Gastrocnemius medialis (tissue), 4 donors: ENCODE measurements at regions not wholly inside any gene's neighbourhood (a gene's known extent, or its start where the extent isn't known, plus 50 kb on each side); places are given as distances from the start of the nearest gene placed in this dataset.

ENCODE experiments used
- ATAC-seq, 2 donors: fragments of 150-250 bp; one replicate each; pipeline ENCODE4 v1.9.1; 2016
- DNase-seq, 2 donors: peaks; one replicate each; pipeline ENCODE4 v3.0.0-alpha.2; 2019
- H3K27ac ChIP-seq, 4 donors: fragments of 200-600 bp; sonication (generic); 1 replicate in 1 of 4; 2 replicates in 3 of 4; pipeline ENCODE4 v1.5.1; 2016 to 2018; ENCODE audit warnings: mild to moderate bottlenecking in 2 of 4, moderate library complexity in 1 of 4
- H3K27me3 ChIP-seq, 3 donors: fragments of 200-600 bp; sonication (generic) in 2 of 3; 1 replicate in 1 of 3; 2 replicates in 2 of 3; pipeline versions ENCODE4 v1.5.1 to v1.6.0; 2016 to 2019; ENCODE audit warnings: mild to moderate bottlenecking in 1 of 3, moderate library complexity in 1 of 3
- H3K36me3 ChIP-seq, 2 donors: fragments of 200-600 bp; sonication (generic) in 1 of 2; one replicate each; pipeline ENCODE4 v1.5.1; 2017 to 2018
- H3K4me1 ChIP-seq, 2 donors: fragments of 200-600 bp; sonication (generic) in 1 of 2; one replicate each; pipeline ENCODE4 v1.5.1; 2016 to 2017; ENCODE audit warnings: mild to moderate bottlenecking in 2 of 2
- H3K4me3 ChIP-seq, 4 donors: fragments of 200-600 bp; sonication (generic) in 3 of 4; 1 replicate in 1 of 4; 2 replicates in 3 of 4; pipeline ENCODE4 v1.5.1; 2016 to 2019; ENCODE audit warnings: mild to moderate bottlenecking in 2 of 4
- H3K9me3 ChIP-seq, 3 donors: fragments of 200-600 bp; sonication (generic) in 2 of 3; 1 replicate in 1 of 3; 2 replicates in 2 of 3; pipeline ENCODE4 v1.5.1; 2016 to 2019
- CTCF ChIP-seq, 5 experiments: fragments of 450-650 bp in 3 of 5; fragments of 200-600 bp in 2 of 5; sonication (generic) in 2 of 5; IDR thresholded peaks in 4 of 5; conservative IDR thresholded peaks in 1 of 5; 1 replicate in 4 of 5; 2 replicates in 1 of 5; pipeline ENCODE4 v1.5.1; 2016 to 2019; ENCODE audit warnings: antibody characterized with exemption in 5 of 5, mild to moderate bottlenecking in 3 of 5, moderate library complexity in 3 of 5
- POLR2A ChIP-seq, 2 donors: fragments of 450-650 bp; IDR thresholded peaks; one replicate each; pipeline ENCODE4 v1.6.1; 2017; ENCODE audit warnings: antibody characterized with exemption in 2 of 2, mild to moderate bottlenecking in 2 of 2, moderate library complexity in 2 of 2
- in situ Hi-C, 4 donors: fragments of 200-750 bp; cut with MboI; loops; one replicate each; pipeline versions ENCODE4 v1.15.0 to v1.8.0; 2017; ENCODE audit warnings: low sequenced_read_pairs in 4 of 4
- intact Hi-C: fragments of 100-400 bp; cut with DNase I; formaldehyde crosslinking; loops from one replicate; pipeline ENCODE4 v1.15.1; 2023; ENCODE audit warnings: low total_unique reads

GRCh38 chr10:29026802-29027580 is 261.9 kb upstream of the LYZL1 start:
- Histone ChIP-seq H3K9me3 (no peaks in the 10 kb centered on the region), H3K36me3 (no peaks in the 10 kb centered on the region), H3K27ac (no peak overlapping the region), H3K27me3 (peaks cover 0 to 2% (median 0%) of the 10 kb centered on the region in 3 donors), H3K4me1 (no peaks in the 10 kb centered on the region), H3K4me3 (no peak overlapping the region)
- TF ChIP-seq CTCF (IDR thresholded peaks at IDR 0.05 in 4 of 5, conservative IDR thresholded peaks at IDR 0.05 in 1 of 5): no peak
- no peak for TF ChIP-seq POLR2A (IDR thresholded peaks at IDR 0.05)
- in situ Hi-C loops (no loop called here), intact Hi-C loops (no loop called here)
- DNase-seq (no peak), ATAC-seq (no peak)

DNA sequence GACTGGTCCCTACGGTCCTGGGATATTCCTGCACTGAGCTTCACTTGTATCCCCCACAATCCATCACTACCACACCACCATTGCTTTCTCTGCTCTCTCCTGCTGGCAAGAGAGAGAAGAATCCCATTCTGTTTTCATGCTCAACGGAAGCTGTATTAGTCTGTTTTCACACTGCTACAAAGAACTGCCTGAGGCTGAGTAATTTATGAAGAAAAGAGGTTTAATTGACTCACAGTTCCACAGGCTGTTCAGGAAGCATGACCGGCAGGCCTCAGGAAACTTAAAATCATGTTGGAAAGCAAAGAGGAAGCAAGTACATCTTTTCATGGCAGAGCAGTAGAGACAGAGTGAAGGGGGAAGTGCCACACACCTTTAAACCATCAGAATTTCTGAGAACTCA is 260.4 kb upstream of the LYZL1 start:
- intact Hi-C loops: no loop called here
- Histone ChIP-seq H3K4me3 (no peak overlapping the region), H3K4me1 (no peaks in the 10 kb centered on the region), H3K27me3 (peaks cover 0 to 2% (median 0%) of the 10 kb centered on the region in 3 donors), H3K36me3 (no peaks in the 10 kb centered on the region), H3K9me3 (no peaks in the 10 kb centered on the region), H3K27ac (no peak overlapping the region)
- ATAC-seq (no peak), DNase-seq (no peak)
- in situ Hi-C loops: no loop called here
- TF ChIP-seq POLR2A (IDR thresholded peaks at IDR 0.05): no peak
- no peak for TF ChIP-seq CTCF (IDR thresholded peaks at IDR 0.05 in 4 of 5, conservative IDR thresholded peaks at IDR 0.05 in 1 of 5)

DNA sequence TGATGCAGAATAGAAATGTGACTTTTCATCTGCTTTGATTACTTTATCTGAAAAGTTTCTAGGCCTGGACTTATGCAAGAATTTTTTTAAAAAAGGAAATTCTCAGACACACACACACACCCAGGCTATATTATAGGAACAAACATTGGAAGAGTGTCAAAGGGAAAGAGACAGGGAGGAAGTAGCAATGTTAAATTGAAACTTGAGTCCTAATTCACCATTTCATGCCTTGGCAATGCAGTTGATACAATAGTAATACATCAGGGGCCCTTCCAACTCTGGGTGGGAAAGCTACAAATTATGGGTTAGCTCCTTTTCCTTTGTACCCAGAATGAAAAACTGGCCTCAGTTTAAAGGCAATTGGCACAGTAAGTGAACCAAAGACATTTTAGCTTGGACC is 258.0 kb upstream of the LYZL1 start:
- ATAC-seq: no peak
- intact Hi-C loops: no loop called here
- in situ Hi-C loops: no loop called here

GRCh38 chr10:29032169-29032568 is 256.7 kb upstream of the LYZL1 start:
- no peak overlapping the region for H3K4me3 ChIP-seq
- TF ChIP-seq CTCF (IDR thresholded peaks at IDR 0.05 in 4 of 5, conservative IDR thresholded peaks at IDR 0.05 in 1 of 5): no peak
- TF ChIP-seq POLR2A (IDR thresholded peaks at IDR 0.05): no peak
- DNase-seq (no peak), ATAC-seq (no peak)
- no peak overlapping the region for H3K27ac ChIP-seq
- no peaks in the 10 kb centered on the region for H3K9me3 ChIP-seq
- H3K27me3 ChIP-seq: peaks cover 0 to 2% (median 0%) of the 10 kb centered on the region in 3 donors
- intact Hi-C loops (no loop called here), in situ Hi-C loops (no loop called here)
- H3K36me3 ChIP-seq: no peaks in the 10 kb centered on the region
- no peaks in the 10 kb centered on the region for H3K4me1 ChIP-seq

More for the DNA sequence above, 258.0 kb upstream of the LYZL1 start:
- no peak overlapping the region for H3K4me3 ChIP-seq
- H3K4me1 ChIP-seq: no peaks in the 10 kb centered on the region
- no peaks in the 10 kb centered on the region for H3K9me3 ChIP-seq
- H3K27me3 ChIP-seq: peaks cover 0 to 2% (median 0%) of the 10 kb centered on the region in 3 donors
- H3K27ac ChIP-seq: no peak overlapping the region
- no peaks in the 10 kb centered on the region for H3K36me3 ChIP-seq
- TF ChIP-seq POLR2A (IDR thresholded peaks at IDR 0.05): no peak
- TF ChIP-seq CTCF (IDR thresholded peaks at IDR 0.05 in 4 of 5, conservative IDR thresholded peaks at IDR 0.05 in 1 of 5): no peak
- no peak for DNase-seq
